Retina (tissue), 1 donor: ENCODE measurements at regions not wholly inside any gene's neighbourhood (a gene's known extent, or its start where the extent isn't known, plus 50 kb on each side); places are given as distances from the start of the nearest gene placed in this dataset.

Experiments
- DNase-seq: peaks from one replicate; pipeline ENCODE4 v3.0.0-alpha.2; 2016

- DNase-seq, result no peak
These were observed 835.8 kb upstream of the ALCAM start for GRCh38 chr3:104530934-104531333.

- peak; percentile 19 for DNase-seq
These were observed 830.0 kb upstream of the ALCAM start for GRCh38 chr3:104536715-104537114.

GRCh38 chr3:104537323-104537722 lies 829.4 kb upstream of the ALCAM start:
- no peak for DNase-seq

- DNase-seq, result no peak
These were observed 820.4 kb upstream of the ALCAM start for GRCh38 chr3:104546301-104546700.

- DNase-seq, result no peak
These were observed 819.7 kb upstream of the ALCAM start for GRCh38 chr3:104547031-104547430.

GRCh38 chr3:104548401-104548800 lies 818.3 kb upstream of the ALCAM start:
- DNase-seq, result no peak

GRCh38 chr3:104549099-104549714 lies 817.5 kb upstream of the ALCAM start:
- DNase-seq, result no peak

GRCh38 chr3:104553121-104553520 lies 813.6 kb upstream of the ALCAM start:
- DNase-seq, result no peak

GRCh38 chr3:104554425-104554824 lies 812.3 kb upstream of the ALCAM start:
- no peak for DNase-seq

GRCh38 chr3:104555728-104556127 lies 811.0 kb upstream of the ALCAM start:
- DNase-seq, result no peak

GRCh38 chr3:104556372-104557078 lies 810.2 kb upstream of the ALCAM start:
- no peak for DNase-seq

- no peak for DNase-seq
These were observed 805.4 kb upstream of the ALCAM start for GRCh38 chr3:104561324-104561723.

- DNase-seq, result no peak
These were observed 802.6 kb upstream of the ALCAM start for GRCh38 chr3:104564045-104564643.

GRCh38 chr3:104566054-104566453 lies 800.7 kb upstream of the ALCAM start:
- DNase-seq, result no peak

- DNase-seq, result no peak
These were observed 791.1 kb upstream of the ALCAM start for GRCh38 chr3:104575634-104576033.

GRCh38 chr3:104578558-104578957 lies 788.2 kb upstream of the ALCAM start:
- DNase-seq, result no peak

- no peak for DNase-seq
These were observed 784.6 kb upstream of the ALCAM start for GRCh38 chr3:104582092-104582491.

GRCh38 chr3:104584682-104585081 lies 782.0 kb upstream of the ALCAM start:
- no peak for DNase-seq

GRCh38 chr3:104586344-104586743 lies 780.4 kb upstream of the ALCAM start:
- no peak for DNase-seq

GRCh38 chr3:104588442-104588841 lies 778.3 kb upstream of the ALCAM start:
- DNase-seq, result no peak

GRCh38 chr3:104591776-104592175 lies 774.9 kb upstream of the ALCAM start:
- no peak for DNase-seq

- DNase-seq, result no peak
These were observed 772.2 kb upstream of the ALCAM start for GRCh38 chr3:104594491-104594890.

- DNase-seq, result no peak
These were observed 770.7 kb upstream of the ALCAM start for GRCh38 chr3:104596054-104596453.

- DNase-seq, result peak; percentile 52
These were observed 770.2 kb upstream of the ALCAM start for GRCh38 chr3:104596551-104596950.
